GM12864 (cell line): ENCODE measurements at regions not wholly inside any gene's neighbourhood (a gene's known extent, or its start where the extent isn't known, plus 50 kb on each side); places are given as distances from the start of the nearest gene placed in this dataset.

Experiments
- DNase-seq: peaks from one replicate; pipeline ENCODE4 v3.0.0-alpha.2; 2011; ENCODE audit warnings: low read depth
- H3K4me3 ChIP-seq: 2 replicates; pipeline ENCODE4 v1.5.1; 2011; ENCODE audit warnings: mild to moderate bottlenecking, low read depth, low read length, control low read depth
- TF ChIP-seq, protein P1 (sequence below): IDR thresholded peaks from 2 replicates; pipeline ENCODE4 v1.5.1; 2011; ENCODE audit warnings: low read depth, mild to moderate bottlenecking, moderate library complexity, low read length, control low read depth, inconsistent platforms; ENCODE audit errors: missing control alignments

DNA sequence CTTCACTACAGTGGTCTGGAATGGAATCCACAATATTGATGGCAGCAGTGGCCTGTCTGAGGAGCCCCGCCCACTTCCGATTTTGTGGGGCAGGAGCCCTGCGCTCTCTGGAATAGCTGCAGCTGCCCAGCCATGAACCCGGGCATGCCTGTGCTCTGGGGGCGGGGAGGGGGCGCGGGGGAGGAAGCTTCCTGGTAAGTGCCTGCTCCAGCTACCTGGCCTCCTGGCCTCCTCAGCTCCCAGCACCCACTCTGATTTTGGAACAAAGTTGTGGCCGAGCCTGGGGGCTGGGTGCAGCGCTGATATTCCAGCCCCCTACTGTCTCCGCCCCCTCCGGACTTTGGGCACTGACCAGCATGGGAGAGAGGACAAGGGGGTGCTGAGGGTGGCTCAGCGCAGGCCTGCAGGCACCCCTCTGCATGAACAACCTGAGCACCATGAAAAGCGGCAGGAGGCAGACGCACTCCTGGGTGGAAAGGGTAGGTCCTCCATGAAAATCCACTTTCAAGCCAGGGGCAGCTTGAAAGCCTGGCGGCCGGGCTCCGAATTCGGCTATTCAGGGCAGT lies 972.7 kb upstream of the AGA start:
- DNase-seq, result no peak
- TF ChIP-seq, protein P1, sequence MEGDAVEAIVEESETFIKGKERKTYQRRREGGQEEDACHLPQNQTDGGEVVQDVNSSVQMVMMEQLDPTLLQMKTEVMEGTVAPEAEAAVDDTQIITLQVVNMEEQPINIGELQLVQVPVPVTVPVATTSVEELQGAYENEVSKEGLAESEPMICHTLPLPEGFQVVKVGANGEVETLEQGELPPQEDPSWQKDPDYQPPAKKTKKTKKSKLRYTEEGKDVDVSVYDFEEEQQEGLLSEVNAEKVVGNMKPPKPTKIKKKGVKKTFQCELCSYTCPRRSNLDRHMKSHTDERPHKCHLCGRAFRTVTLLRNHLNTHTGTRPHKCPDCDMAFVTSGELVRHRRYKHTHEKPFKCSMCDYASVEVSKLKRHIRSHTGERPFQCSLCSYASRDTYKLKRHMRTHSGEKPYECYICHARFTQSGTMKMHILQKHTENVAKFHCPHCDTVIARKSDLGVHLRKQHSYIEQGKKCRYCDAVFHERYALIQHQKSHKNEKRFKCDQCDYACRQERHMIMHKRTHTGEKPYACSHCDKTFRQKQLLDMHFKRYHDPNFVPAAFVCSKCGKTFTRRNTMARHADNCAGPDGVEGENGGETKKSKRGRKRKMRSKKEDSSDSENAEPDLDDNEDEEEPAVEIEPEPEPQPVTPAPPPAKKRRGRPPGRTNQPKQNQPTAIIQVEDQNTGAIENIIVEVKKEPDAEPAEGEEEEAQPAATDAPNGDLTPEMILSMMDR, result no peak

DNA sequence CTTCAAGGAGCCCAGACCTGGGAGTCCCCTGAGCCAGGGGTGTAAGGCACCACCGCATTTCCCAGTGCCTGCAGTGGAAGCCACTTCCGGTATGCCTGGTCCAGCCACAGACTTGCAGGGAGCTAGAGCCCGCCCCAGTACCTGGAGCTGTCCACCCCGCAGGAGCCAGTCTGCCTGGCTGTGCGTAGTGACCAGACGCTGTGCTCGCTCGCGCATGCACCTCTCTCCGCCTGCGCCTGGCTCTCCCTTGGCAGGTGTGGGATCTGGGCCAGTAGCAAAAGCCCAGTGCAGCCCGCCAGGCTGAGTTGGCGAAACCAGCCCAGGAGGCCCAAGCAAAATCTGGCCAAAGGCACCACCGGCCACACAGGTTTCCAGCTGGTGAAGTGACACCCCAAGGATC lies 973.7 kb upstream of the AGA start:
- no peak for DNase-seq
- TF ChIP-seq, protein P1, result no peak
- no peak overlapping the region for H3K4me3 ChIP-seq

More for the DNA sequence above, 972.7 kb upstream of the AGA start:
- no peak overlapping the region for H3K4me3 ChIP-seq

DNA sequence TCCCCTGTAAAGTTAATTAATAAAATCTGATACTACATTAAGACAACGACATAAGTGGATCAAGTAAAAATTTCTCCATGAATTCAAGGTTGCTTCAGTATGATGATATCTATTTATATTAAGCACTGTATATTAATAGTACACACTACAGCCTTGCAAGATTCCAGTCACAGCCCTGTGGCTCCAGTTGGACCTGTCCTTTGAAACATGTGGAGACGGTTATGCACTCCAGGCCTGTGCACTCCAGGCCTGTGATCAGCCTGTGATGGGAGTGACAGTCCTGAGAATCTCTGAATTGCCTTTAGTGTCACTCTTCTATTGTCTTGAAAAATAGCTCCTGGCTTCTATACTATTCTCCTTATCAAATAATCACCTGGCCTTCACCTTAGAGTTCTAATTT lies 981.1 kb upstream of the AGA start:
- DNase-seq, result no peak
- TF ChIP-seq, protein P1, result no peak
- no peak overlapping the region for H3K4me3 ChIP-seq

DNA sequence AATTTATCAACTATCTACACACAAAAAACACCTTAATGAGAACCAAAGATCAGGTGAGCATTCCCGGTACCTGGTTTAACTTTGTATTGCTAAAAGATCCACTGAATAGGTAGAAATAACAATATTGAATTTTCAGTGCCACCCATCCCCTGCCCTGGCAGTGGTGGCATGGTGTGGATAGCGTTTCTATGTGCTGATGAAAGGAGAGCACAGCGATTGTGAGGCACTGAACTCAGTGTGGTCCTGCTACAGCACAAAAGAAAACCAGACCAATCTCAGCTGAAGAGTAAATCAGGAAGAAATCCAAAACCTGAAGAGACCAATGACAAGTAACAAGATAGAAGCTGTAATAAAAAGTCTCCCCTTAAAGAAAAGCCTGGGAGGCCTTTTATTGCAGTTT lies 984.6 kb upstream of the AGA start:
- no peak for DNase-seq
- TF ChIP-seq, protein P1, result no peak
- no peak overlapping the region for H3K4me3 ChIP-seq

DNA sequence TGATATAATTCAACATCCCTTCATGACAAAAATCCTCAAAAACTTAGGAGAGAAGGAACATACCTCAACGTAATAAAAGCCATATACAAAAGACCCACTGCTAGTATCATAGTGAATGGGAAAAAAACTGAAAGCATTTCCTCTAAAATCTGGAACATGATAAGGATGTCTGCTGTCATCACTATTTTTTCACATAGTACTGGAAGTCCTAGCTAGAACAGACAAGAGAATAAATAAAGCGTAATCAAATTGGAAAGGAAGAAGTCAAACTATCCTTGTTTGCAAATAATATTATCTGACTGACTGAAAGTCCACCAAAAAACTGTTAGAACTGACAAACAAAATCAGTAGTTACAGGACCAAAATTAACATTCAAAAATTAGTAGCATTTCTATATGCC lies 985.4 kb upstream of the AGA start:
- no peak overlapping the region for H3K4me3 ChIP-seq
- TF ChIP-seq, protein P1, result no peak
- no peak for DNase-seq

DNA sequence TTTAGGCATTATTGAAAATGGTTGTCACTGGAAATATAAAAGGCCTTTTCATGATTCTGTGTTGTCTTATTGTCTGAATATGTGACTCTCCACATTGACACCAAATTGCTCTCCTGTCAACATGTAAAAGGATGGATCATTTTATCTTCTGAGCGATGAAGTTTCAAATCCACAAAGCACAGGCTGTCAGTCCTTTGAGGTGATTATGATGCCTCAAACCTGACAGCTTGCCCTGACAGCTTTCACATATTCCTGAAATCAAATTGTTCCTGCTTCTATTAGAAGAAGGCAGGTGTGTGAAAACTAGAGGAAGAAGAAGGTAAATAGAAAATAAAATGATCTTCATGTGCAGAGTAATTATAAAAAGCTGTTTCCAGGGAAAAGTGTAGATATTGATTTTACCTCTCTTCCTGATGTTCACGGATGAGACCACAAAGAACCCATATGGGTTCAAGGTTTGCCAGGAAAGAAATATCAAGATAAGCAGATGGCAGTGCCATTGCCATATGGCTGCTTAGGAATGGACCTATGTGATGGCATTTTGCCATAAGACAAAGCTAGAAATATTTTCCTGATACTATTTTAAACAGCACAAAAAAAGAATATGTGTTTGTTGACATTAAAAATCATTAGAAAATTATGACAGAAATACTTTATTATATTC lies 1006.3 kb upstream of the AGA start:
- TF ChIP-seq, protein P1, result no peak

DNA sequence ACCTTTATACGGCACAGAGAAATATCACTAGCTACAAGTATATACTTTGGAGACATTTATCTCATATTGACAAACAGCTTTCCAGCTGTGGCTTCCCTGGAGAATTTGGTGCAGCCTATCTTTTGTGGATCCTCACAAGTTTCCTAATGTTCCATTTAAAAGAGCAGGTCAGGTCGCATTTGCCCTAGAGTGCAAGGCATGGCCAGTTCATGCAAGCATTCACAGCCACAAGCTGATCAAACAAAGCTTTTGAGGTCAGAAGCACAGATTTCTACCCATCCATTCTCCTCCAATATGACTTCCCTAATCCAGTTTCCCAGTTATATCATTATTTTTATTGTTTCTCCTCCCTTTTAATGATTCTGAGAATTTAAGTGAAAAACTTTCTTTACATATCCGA lies 1008.4 kb upstream of the AGA start:
- TF ChIP-seq, protein P1, result no peak
- no peak overlapping the region for H3K4me3 ChIP-seq
- no peak for DNase-seq

More for the DNA sequence above, 1006.3 kb upstream of the AGA start:
- H3K4me3 ChIP-seq, result no peak overlapping the region
- DNase-seq, result no peak
